ENCODE measurements at regions not wholly inside any gene's neighbourhood (a gene's known extent, or its start where the extent isn't known, plus 50 kb on each side); places are given as distances from the start of the nearest gene placed in this dataset.

GRCh38 chr10:107450056-107450455, 285.6 kb upstream of the SORCS1 start:
- no peak overlapping the region for H3K4me3 ChIP-seq
- ATAC-seq (no peak), DNase-seq (no peak)
- no peak overlapping the region for H3K27ac ChIP-seq
- intact Hi-C loops (cut with DNase I) = no loop called here
- no peaks in the 10 kb centered on the region for H3K27me3 ChIP-seq
- WGBS, 4 donors = 89 to 93% (median 90%) methylated on average over 5 of the region's 5 CpGs
- TF ChIP-seq CTCF (IDR thresholded peaks at IDR 0.05) (no peak), POLR2A (IDR thresholded peaks at IDR 0.05) (no peak)
- no peaks in the 10 kb centered on the region for H3K4me1 ChIP-seq
- H3K9me3 ChIP-seq = no peaks in the 10 kb centered on the region
- no peaks in the 10 kb centered on the region for H3K36me3 ChIP-seq

GRCh38 chr10:107444443-107444842, 279.9 kb upstream of the SORCS1 start:
- intact Hi-C loops (cut with DNase I) = no loop called here
- Histone ChIP-seq H3K4me3 (no peak overlapping the region), H3K27me3 (peaks cover 0 to 4% (median 0%) of the 10 kb centered on the region in 9 donors), H3K36me3 (no peaks in the 10 kb centered on the region), H3K9me3 (no peaks in the 10 kb centered on the region), H3K27ac (no peak overlapping the region), H3K4me1 (no peaks in the 10 kb centered on the region)
- ATAC-seq (no peak), DNase-seq (no peak)
- WGBS, 4 donors = 73 to 84% (median 79%) methylated on average over 3 of the region's 3 CpGs
- no peak for TF ChIP-seq CTCF (IDR thresholded peaks at IDR 0.05)
- TF ChIP-seq POLR2A (IDR thresholded peaks at IDR 0.05) = no peak

DNA sequence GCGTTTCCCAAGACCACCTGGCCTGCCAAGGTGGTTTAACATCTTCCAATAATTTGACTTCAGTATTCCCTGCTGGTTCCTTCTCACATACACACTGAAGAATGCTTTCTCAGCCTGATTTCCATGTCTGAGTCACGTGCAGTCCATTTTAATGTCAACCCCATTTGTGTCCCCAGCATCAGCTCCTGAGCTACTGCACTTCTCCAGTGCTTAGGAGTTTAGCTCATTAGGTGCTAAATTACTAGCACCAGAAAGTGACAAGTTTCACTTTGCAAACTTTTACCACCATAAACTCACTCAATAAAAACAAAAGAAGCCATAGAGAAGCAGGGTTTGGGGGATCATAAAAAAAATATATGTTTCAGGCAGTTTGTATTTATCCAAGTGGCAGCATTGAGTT, 279.3 kb upstream of the SORCS1 start:
- Histone ChIP-seq H3K4me3 (no peak overlapping the region), H3K27ac (no peak overlapping the region), H3K36me3 (no peaks in the 10 kb centered on the region), H3K9me3 (no peaks in the 10 kb centered on the region), H3K4me1 (no peaks in the 10 kb centered on the region), H3K27me3 (peaks cover 0 to 4% (median 0%) of the 10 kb centered on the region in 9 donors)
- no peak for DNase-seq
- WGBS, 4 donors = 57 to 75% (median 73%) methylated on average over 2 of the region's 2 CpGs
- ATAC-seq = no peak
- TF ChIP-seq POLR2A (IDR thresholded peaks at IDR 0.05) = no peak
- no peak for TF ChIP-seq CTCF (IDR thresholded peaks at IDR 0.05)
- intact Hi-C loops (cut with DNase I) = no loop called here

DNA sequence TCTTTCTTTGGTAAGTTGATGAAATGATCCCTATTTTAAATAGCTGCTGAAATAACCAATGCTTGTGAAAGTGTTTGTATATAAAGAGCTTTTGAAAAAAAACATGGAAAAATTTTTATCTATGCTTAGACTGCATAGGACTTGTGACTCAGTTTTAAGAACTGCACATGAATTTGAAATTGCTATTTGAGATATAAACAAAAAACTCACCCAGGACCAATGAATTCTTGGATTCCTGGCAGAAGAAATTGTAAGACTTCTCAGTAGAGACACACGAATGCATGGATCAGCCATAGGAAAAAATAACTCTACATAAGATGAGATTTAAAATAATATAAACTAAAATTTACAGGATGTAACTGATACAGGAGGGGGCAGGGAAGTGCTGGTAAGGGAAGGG, 278.8 kb upstream of the SORCS1 start:
- DNase-seq (no peak), ATAC-seq (no peak)
- Histone ChIP-seq H3K4me1 (no peaks in the 10 kb centered on the region), H3K9me3 (no peaks in the 10 kb centered on the region), H3K36me3 (no peaks in the 10 kb centered on the region), H3K4me3 (no peak overlapping the region), H3K27ac (no peak overlapping the region), H3K27me3 (peaks cover 0 to 4% (median 0%) of the 10 kb centered on the region in 9 donors)
- no peak for TF ChIP-seq CTCF (IDR thresholded peaks at IDR 0.05)
- no peak for TF ChIP-seq POLR2A (IDR thresholded peaks at IDR 0.05)
- 0 to 48% (median 0%) methylated on average over 1 of the region's 1 CpG for WGBS, 4 donors
- intact Hi-C loops (cut with DNase I) = no loop called here

Measured in heart left ventricle (tissue), 16 donors.